HepG2 (cell line): ENCODE measurements at regions not wholly inside any gene's neighbourhood (a gene's known extent, or its start where the extent isn't known, plus 50 kb on each side); places are given as distances from the start of the nearest gene placed in this dataset.

ENCODE experiments used
- ATAC-seq: fragments of 200-7000 bp; cut with Tn5 transposase; 3 replicates; pipeline ENCODE4 v1.9.1; 2020; ENCODE audit warnings: mild to moderate bottlenecking, moderate library complexity
- BruUV-seq: library from RNA; stranded (reverse); fragments of 400-500 nt; replicated peaks from 2 replicates; lab custom pipeline; 2021; lab: Mats Ljungman, UMichigan
- CTCF ChIA-PET: fragments of 300-600 bp; formaldehyde crosslinking; extraction: SDS; loops from one replicate; lab custom pipeline; 2021; ENCODE audit warnings: low total read pairs, inconsistent platforms, low intra/inter-chr PET ratio; lab: Yijun Ruan, JAX
- POLR2A ChIA-PET: fragments of 350-600 bp; sonication (Branson Sonifier 250); formaldehyde crosslinking; loops from one replicate; lab custom pipeline; 2020; ENCODE audit warnings: antibody characterized with exemption, inconsistent platforms; lab: Yijun Ruan, JAX
- DNase-seq: peaks from one replicate; pipeline ENCODE4 v3.0.0-alpha.2; 2015; ENCODE audit warnings: low spot score
- FAIRE-seq: peaks from 3 replicates; lab custom pipeline; 2011; peaks lifted over from hg19 to GRCh38; lab: Jason Lieb, UNC
- H2AFZ ChIP-seq: one replicate; pipeline ENCODE4 v1.6.1; 2011; ENCODE audit warnings: low read length, inconsistent platforms
- H3K27ac ChIP-seq: fragments of 300-600 bp; 3 replicates; pipeline ENCODE4 v1.8.0; 2011; ENCODE audit warnings: mixed run types, mild to moderate bottlenecking, mixed read lengths, low read length, inconsistent platforms; ENCODE audit not compliant: insufficient read depth; ENCODE audit errors: extremely low read length
- H3K27me3 ChIP-seq, 2 experiments: fragments of 200-600 bp in 1 of 2; 2 replicates in 1 of 2; 3 replicates in 1 of 2; pipeline versions ENCODE4 v1.6.0 to v1.8.0; 2011; ENCODE audit warnings: low read length in 2 of 2, mild to moderate bottlenecking in 2 of 2, moderate library complexity in 2 of 2, inconsistent platforms in 1 of 2; ENCODE audit not compliant: insufficient read depth in 2 of 2, control insufficient read depth in 1 of 2
- H3K36me3 ChIP-seq, 2 experiments: fragments of 200-600 bp in 1 of 2; replicated peaks in 1 of 2; 2 replicates in 1 of 2; 3 replicates in 1 of 2; pipeline versions ENCODE4 v1.5.1 to v1.8.0; 2011; ENCODE audit warnings: low read length in 2 of 2, inconsistent platforms in 1 of 2; ENCODE audit not compliant: insufficient read depth in 2 of 2, control insufficient read depth in 1 of 2
- H3K4me1 ChIP-seq: 2 replicates; pipeline ENCODE4 v1.5.1; 2012; ENCODE audit warnings: low read length, inconsistent platforms; ENCODE audit not compliant: insufficient read depth
- H3K4me2 ChIP-seq: 2 replicates; pipeline ENCODE4 v1.6.0; 2011; ENCODE audit warnings: low read depth, low read length, inconsistent platforms
- H3K4me3 ChIP-seq, 3 experiments: fragments of 200-600 bp in 1 of 3; sonication (generic), shearing (Covaris generic) in 1 of 3; replicated peaks in 1 of 3; 2 replicates each; pipeline ENCODE4 v1.5.1; 2011 to 2016; ENCODE audit warnings: low read length in 3 of 3, inconsistent platforms in 2 of 3, low read depth in 2 of 3, mild to moderate bottlenecking in 2 of 3, control low read depth in 1 of 3, mixed read lengths in 1 of 3; ENCODE audit not compliant: insufficient read depth in 1 of 3
- H3K79me2 ChIP-seq: one replicate; pipeline ENCODE4 v1.6.1; 2011; ENCODE audit warnings: low read length, inconsistent platforms; ENCODE audit not compliant: insufficient read depth
- H3K9ac ChIP-seq: 2 replicates; pipeline ENCODE4 v1.6.0; 2011; ENCODE audit warnings: mild to moderate bottlenecking, low read depth, low read length, inconsistent platforms; ENCODE audit not compliant: insufficient read depth
- H3K9me3 ChIP-seq: 2 replicates; pipeline ENCODE4 v1.5.1; 2012; ENCODE audit warnings: mild to moderate bottlenecking, low read length
- H4K20me1 ChIP-seq: 2 replicates; pipeline ENCODE4 v1.6.0; 2011; ENCODE audit warnings: inconsistent platforms, mild to moderate bottlenecking, low read length, moderate library complexity; ENCODE audit not compliant: insufficient read depth
- GMEB1 ChIP-seq: sonication (generic); formaldehyde crosslinking; IDR thresholded peaks from 2 replicates; pipeline ENCODE4 v1.5.1; 2020; ENCODE audit warnings: missing genetic modification reagents, mild to moderate bottlenecking, borderline replicate concordance
- GZF1 ChIP-seq: sonication (generic); formaldehyde crosslinking; IDR thresholded peaks from 2 replicates; pipeline ENCODE4 v1.5.1; 2020; ENCODE audit warnings: mild to moderate bottlenecking, missing genetic modification reagents
- TOE1 ChIP-seq: sonication (generic); formaldehyde crosslinking; IDR thresholded peaks from 2 replicates; pipeline ENCODE4 v1.4.0; 2020; ENCODE audit warnings: mild to moderate bottlenecking, missing genetic modification reagents
- ZBTB4 ChIP-seq: sonication (generic); formaldehyde crosslinking; IDR thresholded peaks from 2 replicates; pipeline ENCODE4 v1.4.0; 2020; ENCODE audit warnings: missing genetic modification reagents, mild to moderate bottlenecking, borderline replicate concordance
- WGBS: methylation state at CpG from one replicate; pipeline ENCODE4 v1.1.6; 2017; ENCODE audit warnings: low lambda C conversion rate; 5-methylcytosine and 5-hydroxymethylcytosine counted together
- in situ Hi-C: cut with HindIII; loops from 2 replicates; pipeline ENCODE4 v1.10.0; 2017; ENCODE audit warnings: low pct_unique_long_range_greater_than_20kb; ENCODE audit not compliant: extremely low pct_ligation_motif_present
- intact Hi-C: fragments of 100-400 bp; cut with micrococcal nuclease; formaldehyde crosslinking; loops from one replicate; pipeline ENCODE4 v1.10.0; 2022; ENCODE audit not compliant: unreplicated experiment
- TF ChIP-seq, protein P1 (sequence below): sonication (generic); formaldehyde crosslinking; IDR thresholded peaks from 2 replicates; pipeline ENCODE4 v1.9.0; 2021; ENCODE audit warnings: missing genetic modification reagents, mild to moderate bottlenecking, borderline replicate concordance
- TF ChIP-seq, protein P2 (sequence below): fragments of 450-650 bp; IDR thresholded peaks from 2 replicates; pipeline ENCODE4 v1.6.1; 2016

- no peak for TF ChIP-seq ZBTB4 (CRISPR knock-in tag)
- TF ChIP-seq TOE1 = no peak
- TF ChIP-seq, all 625 proteins: peak for 0
These were observed 280.0 kb downstream of the IGSF11 start (continued) for GRCh38 chr3:118754406-118755252.

DNA sequence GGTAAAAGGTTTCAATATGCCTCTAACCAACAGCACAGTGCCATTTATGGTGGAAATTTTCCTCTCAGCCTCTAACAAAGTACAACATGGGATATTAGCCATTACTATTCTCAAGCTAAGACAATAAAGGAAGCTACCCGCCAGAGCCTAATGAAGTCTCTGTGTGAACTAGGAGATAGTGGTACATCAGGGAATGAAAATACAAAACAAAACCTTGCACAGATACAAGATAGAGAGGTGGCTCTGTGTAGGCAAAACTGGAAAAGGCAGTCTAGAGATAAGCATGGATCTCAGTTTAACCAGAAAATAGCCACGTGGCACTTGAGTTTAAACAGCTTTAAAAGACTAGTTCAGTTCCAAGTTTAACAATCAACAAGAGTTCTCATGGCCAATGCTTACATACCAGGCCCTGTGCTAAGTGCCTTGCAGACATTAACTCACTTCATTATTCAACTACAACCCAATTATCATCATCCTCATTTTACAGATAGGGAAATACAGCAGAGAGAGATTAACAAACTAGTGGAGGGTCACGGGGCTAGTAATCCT, 279.3 kb downstream of the IGSF11 start:
- 17% methylated on average over 3 of the region's 3 CpGs for WGBS
- POLR2A ChIA-PET = no interaction called here

More for the DNA sequence above, 279.3 kb downstream of the IGSF11 start:
- no peaks in the 10 kb centered on the region for H4K20me1 ChIP-seq
- no peak for TF ChIP-seq GMEB1
- TF ChIP-seq GZF1 (CRISPR knock-in tag) = no peak
- TF ChIP-seq, protein P1, sequence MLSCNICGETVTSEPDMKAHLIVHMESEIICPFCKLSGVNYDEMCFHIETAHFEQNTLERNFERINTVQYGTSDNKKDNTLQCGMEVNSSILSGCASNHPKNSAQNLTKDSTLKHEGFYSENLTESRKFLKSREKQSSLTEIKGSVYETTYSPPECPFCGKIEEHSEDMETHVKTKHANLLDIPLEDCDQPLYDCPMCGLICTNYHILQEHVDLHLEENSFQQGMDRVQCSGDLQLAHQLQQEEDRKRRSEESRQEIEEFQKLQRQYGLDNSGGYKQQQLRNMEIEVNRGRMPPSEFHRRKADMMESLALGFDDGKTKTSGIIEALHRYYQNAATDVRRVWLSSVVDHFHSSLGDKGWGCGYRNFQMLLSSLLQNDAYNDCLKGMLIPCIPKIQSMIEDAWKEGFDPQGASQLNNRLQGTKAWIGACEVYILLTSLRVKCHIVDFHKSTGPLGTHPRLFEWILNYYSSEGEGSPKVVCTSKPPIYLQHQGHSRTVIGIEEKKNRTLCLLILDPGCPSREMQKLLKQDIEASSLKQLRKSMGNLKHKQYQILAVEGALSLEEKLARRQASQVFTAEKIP (CRISPR knock-in tag) = no peak
- TF ChIP-seq, protein P2, sequence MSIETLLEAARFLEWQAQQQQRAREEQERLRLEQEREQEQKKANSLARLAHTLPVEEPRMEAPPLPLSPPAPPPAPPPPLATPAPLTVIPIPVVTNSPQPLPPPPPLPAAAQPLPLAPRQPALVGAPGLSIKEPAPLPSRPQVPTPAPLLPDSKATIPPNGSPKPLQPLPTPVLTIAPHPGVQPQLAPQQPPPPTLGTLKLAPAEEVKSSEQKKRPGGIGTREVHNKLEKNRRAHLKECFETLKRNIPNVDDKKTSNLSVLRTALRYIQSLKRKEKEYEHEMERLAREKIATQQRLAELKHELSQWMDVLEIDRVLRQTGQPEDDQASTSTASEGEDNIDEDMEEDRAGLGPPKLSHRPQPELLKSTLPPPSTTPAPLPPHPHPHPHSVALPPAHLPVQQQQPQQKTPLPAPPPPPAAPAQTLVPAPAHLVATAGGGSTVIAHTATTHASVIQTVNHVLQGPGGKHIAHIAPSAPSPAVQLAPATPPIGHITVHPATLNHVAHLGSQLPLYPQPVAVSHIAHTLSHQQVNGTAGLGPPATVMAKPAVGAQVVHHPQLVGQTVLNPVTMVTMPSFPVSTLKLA = peak; percentile 70
- no peak overlapping the region for H3K9ac ChIP-seq
- DNase-seq (no peak), ATAC-seq (no peak), FAIRE-seq (no peak)
- in situ Hi-C loops = no loop called here
- CTCF ChIA-PET = no interaction called here
- intact Hi-C loops = no loop called here
- H3K27me3 ChIP-seq = no peaks in the 10 kb centered on the region; a peak in 1 of 5 replicates
- BruUV-seq = no TSS peak
- no peaks in the 10 kb centered on the region for H3K36me3 ChIP-seq
- H3K9me3 ChIP-seq = no peaks in the 10 kb centered on the region
- H3K4me3 ChIP-seq = no peak overlapping the region
- no peak overlapping the region for H3K27ac ChIP-seq
- H3K4me1 ChIP-seq = no peaks in the 10 kb centered on the region
- H3K79me2 ChIP-seq = no peaks in the 10 kb centered on the region
- H2AFZ ChIP-seq = no peak overlapping the region
- H3K4me2 ChIP-seq = no peak overlapping the region
